GM03348 (cell line): ENCODE measurements at regions not wholly inside any gene's neighbourhood (a gene's known extent, or its start where the extent isn't known, plus 50 kb on each side); places are given as distances from the start of the nearest gene placed in this dataset.

Source experiments
- DNase-seq: peaks from one replicate; pipeline ENCODE4 v3.0.0; 2012; ENCODE audit warnings: low spot score

GRCh38 chr15:94177112-94177511 is 54.2 kb upstream of the MCTP2 start:
- no peak for DNase-seq

GRCh38 chr15:94175420-94175819 is 55.9 kb upstream of the MCTP2 start:
- no peak for DNase-seq

GRCh38 chr15:94174399-94174802 is 57.0 kb upstream of the MCTP2 start:
- DNase-seq = no peak

- DNase-seq = no peak
These were observed 63.1 kb upstream of the MCTP2 start for GRCh38 chr15:94168250-94168649.

- DNase-seq = no peak
These were observed 66.4 kb upstream of the MCTP2 start for GRCh38 chr15:94164971-94165370.

- peak; percentile 52 for DNase-seq
These were observed 67.1 kb upstream of the MCTP2 start for GRCh38 chr15:94164202-94164807.

GRCh38 chr15:94162939-94163338 is 68.4 kb upstream of the MCTP2 start:
- no peak for DNase-seq

GRCh38 chr15:94154255-94154654 is 77.1 kb upstream of the MCTP2 start:
- DNase-seq = no peak

GRCh38 chr15:94145046-94145445 is 86.3 kb upstream of the MCTP2 start:
- DNase-seq = no peak

- no peak for DNase-seq
These were observed 89.6 kb upstream of the MCTP2 start for GRCh38 chr15:94141802-94142201.

- no peak for DNase-seq
These were observed 95.7 kb upstream of the MCTP2 start for GRCh38 chr15:94135486-94136147.

GRCh38 chr15:94131875-94132274 is 99.5 kb upstream of the MCTP2 start:
- no peak for DNase-seq

- no peak for DNase-seq
These were observed 100.9 kb upstream of the MCTP2 start for GRCh38 chr15:94130504-94130903.

- DNase-seq = no peak
These were observed 104.4 kb upstream of the MCTP2 start for GRCh38 chr15:94127006-94127405.

- DNase-seq = no peak
These were observed 105.7 kb upstream of the MCTP2 start for GRCh38 chr15:94125698-94126097.

GRCh38 chr15:94125156-94125555 is 106.2 kb upstream of the MCTP2 start:
- DNase-seq = peak; percentile 76

GRCh38 chr15:94122516-94122915 is 108.8 kb upstream of the MCTP2 start:
- DNase-seq = no peak

- DNase-seq = peak; percentile 73
These were observed 111.2 kb upstream of the MCTP2 start for GRCh38 chr15:94119923-94120775.

- DNase-seq = no peak
These were observed 112.0 kb upstream of the MCTP2 start for GRCh38 chr15:94119298-94119811.

GRCh38 chr15:94110476-94111130 is 120.8 kb upstream of the MCTP2 start:
- DNase-seq = no peak

GRCh38 chr15:94107652-94108051 is 123.7 kb upstream of the MCTP2 start:
- no peak for DNase-seq

GRCh38 chr15:94105760-94106159 is 125.6 kb upstream of the MCTP2 start:
- DNase-seq = no peak
